ENCODE measurements at regions not wholly inside any gene's neighbourhood (a gene's known extent, or its start where the extent isn't known, plus 50 kb on each side); places are given as distances from the start of the nearest gene placed in this dataset.

GRCh38 chr2:64336171-64336570 is 117.8 kb upstream of the LGALSL start:
- TF ChIP-seq MYC (IDR thresholded peaks at IDR 0.05; ENCODE audit: low read depth, low read length) (no peak), MAX (IDR thresholded peaks at IDR 0.05; ENCODE audit: low read depth, low read length) (no peak), CTCF (IDR thresholded peaks at IDR 0.05; ENCODE audit: low read depth, low read length) (no peak), POLR2A (IDR thresholded peaks at IDR 0.05; ENCODE audit: extremely low read depth, insufficient read length) (no peak)

GRCh38 chr2:64337314-64337713 is 116.6 kb upstream of the LGALSL start:
- no peak for DNase-seq (ENCODE audit: low read depth)
- H3K4me3 ChIP-seq (ENCODE audit: low read depth, low read length): no peak overlapping the region
- no peak for TF ChIP-seq MAX (IDR thresholded peaks at IDR 0.05; ENCODE audit: low read depth, low read length)
- TF ChIP-seq CTCF (IDR thresholded peaks at IDR 0.05; ENCODE audit: low read depth, low read length): no peak

More at GRCh38 chr2:64336171-64336570, 117.8 kb upstream of the LGALSL start:
- no peak for DNase-seq (ENCODE audit: low read depth)
- H3K4me3 ChIP-seq (ENCODE audit: low read depth, low read length): no peak overlapping the region

- H3K4me3 ChIP-seq (ENCODE audit: low read depth, low read length): no peak overlapping the region
- no peak for TF ChIP-seq MYC (IDR thresholded peaks at IDR 0.05; ENCODE audit: low read depth, low read length)
- no peak for TF ChIP-seq MAX (IDR thresholded peaks at IDR 0.05; ENCODE audit: low read depth, low read length)
- no peak for TF ChIP-seq POLR2A (IDR thresholded peaks at IDR 0.05; ENCODE audit: extremely low read depth, insufficient read length)
- no peak for TF ChIP-seq CTCF (IDR thresholded peaks at IDR 0.05; ENCODE audit: low read depth, low read length)
- DNase-seq (ENCODE audit: low read depth): no peak
These were observed 115.9 kb upstream of the LGALSL start for GRCh38 chr2:64338108-64338507.

- H3K4me3 ChIP-seq (ENCODE audit: low read depth, low read length): no peak overlapping the region
- no peak for TF ChIP-seq MAX (IDR thresholded peaks at IDR 0.05; ENCODE audit: low read depth, low read length)
- no peak for TF ChIP-seq POLR2A (IDR thresholded peaks at IDR 0.05; ENCODE audit: extremely low read depth, insufficient read length)
- no peak for TF ChIP-seq MYC (IDR thresholded peaks at IDR 0.05; ENCODE audit: low read depth, low read length)
- no peak for TF ChIP-seq CTCF (IDR thresholded peaks at IDR 0.05; ENCODE audit: low read depth, low read length)
- peak; percentile 44 for DNase-seq (ENCODE audit: low read depth)
These were observed 115.0 kb upstream of the LGALSL start for GRCh38 chr2:64338910-64339500.

- no peak overlapping the region for H3K4me3 ChIP-seq (ENCODE audit: low read depth, low read length)
- TF ChIP-seq MAX (IDR thresholded peaks at IDR 0.05; ENCODE audit: low read depth, low read length): no peak
- TF ChIP-seq MYC (IDR thresholded peaks at IDR 0.05; ENCODE audit: low read depth, low read length): no peak
- no peak for TF ChIP-seq POLR2A (IDR thresholded peaks at IDR 0.05; ENCODE audit: extremely low read depth, insufficient read length)
- no peak for TF ChIP-seq CTCF (IDR thresholded peaks at IDR 0.05; ENCODE audit: low read depth, low read length)
- no peak for DNase-seq (ENCODE audit: low read depth)
These were observed 112.5 kb upstream of the LGALSL start for GRCh38 chr2:64341461-64341860.
